ENCODE measurements at regions not wholly inside any gene's neighbourhood (a gene's known extent, or its start where the extent isn't known, plus 50 kb on each side); places are given as distances from the start of the nearest gene placed in this dataset.

- no peak for DNase-seq (ENCODE audit: low read depth in 1 of 2, low spot score in 1 of 2)
- H3K9me3 ChIP-seq: no peaks in the 10 kb centered on the region
- no peak for TF ChIP-seq EP300 (IDR thresholded peaks at IDR 0.05)
- WGBS (ENCODE audit: missing lambda C conversion rate): 8% methylated on average over 1 of the region's 1 CpG
- H3K27ac ChIP-seq: no peak overlapping the region
- POLR2A ChIA-PET: no interaction called here
- H3K4me1 ChIP-seq: no peaks in the 10 kb centered on the region
- H3K4me2 ChIP-seq: no peak overlapping the region
- no peak for FAIRE-seq
- CTCF ChIA-PET: no interaction called here
- no peak for ATAC-seq
- no peak overlapping the region for H3K4me3 ChIP-seq
Measured at GRCh38 chr4:148800336-148800885, 358.2 kb upstream of the NR3C2 start.

- FAIRE-seq: no peak
- ChIA-PET CTCF (no interaction called here), POLR2A (no interaction called here)
- no peak for TF ChIP-seq MAZ (IDR thresholded peaks at IDR 0.05; ENCODE audit: borderline replicate concordance, low read depth, low read length)
- no peak for TF ChIP-seq NPAS2 (CRISPR knock-in tag; IDR thresholded peaks at IDR 0.05; ENCODE audit: borderline replicate concordance)
- TF ChIP-seq, protein P1, sequence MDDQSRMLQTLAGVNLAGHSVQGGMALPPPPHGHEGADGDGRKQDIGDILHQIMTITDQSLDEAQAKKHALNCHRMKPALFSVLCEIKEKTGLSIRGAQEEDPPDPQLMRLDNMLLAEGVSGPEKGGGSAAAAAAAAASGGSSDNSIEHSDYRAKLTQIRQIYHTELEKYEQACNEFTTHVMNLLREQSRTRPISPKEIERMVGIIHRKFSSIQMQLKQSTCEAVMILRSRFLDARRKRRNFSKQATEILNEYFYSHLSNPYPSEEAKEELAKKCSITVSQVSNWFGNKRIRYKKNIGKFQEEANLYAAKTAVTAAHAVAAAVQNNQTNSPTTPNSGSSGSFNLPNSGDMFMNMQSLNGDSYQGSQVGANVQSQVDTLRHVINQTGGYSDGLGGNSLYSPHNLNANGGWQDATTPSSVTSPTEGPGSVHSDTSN (IDR thresholded peaks at IDR 0.05): no peak
- TF ChIP-seq HOXB13 (CRISPR knock-in tag; IDR thresholded peaks at IDR 0.05; ENCODE audit: low read depth): no peak
- TF ChIP-seq HMGXB4 (CRISPR knock-in tag; IDR thresholded peaks at IDR 0.05; ENCODE audit: borderline replicate concordance): no peak
- no peak for TF ChIP-seq EHF (CRISPR knock-in tag; IDR thresholded peaks at IDR 0.05)
- TF ChIP-seq, protein P2, sequence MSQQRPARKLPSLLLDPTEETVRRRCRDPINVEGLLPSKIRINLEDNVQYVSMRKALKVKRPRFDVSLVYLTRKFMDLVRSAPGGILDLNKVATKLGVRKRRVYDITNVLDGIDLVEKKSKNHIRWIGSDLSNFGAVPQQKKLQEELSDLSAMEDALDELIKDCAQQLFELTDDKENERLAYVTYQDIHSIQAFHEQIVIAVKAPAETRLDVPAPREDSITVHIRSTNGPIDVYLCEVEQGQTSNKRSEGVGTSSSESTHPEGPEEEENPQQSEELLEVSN (IDR thresholded peaks at IDR 0.05; ENCODE audit: borderline replicate concordance, low read depth): no peak
- no peak for TF ChIP-seq KDM5A (IDR thresholded peaks at IDR 0.05)
- no peak for ATAC-seq
- Histone ChIP-seq H3K4me1 (no peaks in the 10 kb centered on the region), H3K4me3 (no peak overlapping the region), H3K27ac (no peak overlapping the region), H3K4me2 (no peak overlapping the region), H3K9me3 (no peaks in the 10 kb centered on the region)
- WGBS (ENCODE audit: missing lambda C conversion rate): 33% methylated on average over 7 of the region's 7 CpGs
- no peak for DNase-seq (ENCODE audit: low read depth in 1 of 2, low spot score in 1 of 2)
Measured at GRCh38 chr4:148795156-148795864, 353.1 kb upstream of the NR3C2 start.

DNA sequence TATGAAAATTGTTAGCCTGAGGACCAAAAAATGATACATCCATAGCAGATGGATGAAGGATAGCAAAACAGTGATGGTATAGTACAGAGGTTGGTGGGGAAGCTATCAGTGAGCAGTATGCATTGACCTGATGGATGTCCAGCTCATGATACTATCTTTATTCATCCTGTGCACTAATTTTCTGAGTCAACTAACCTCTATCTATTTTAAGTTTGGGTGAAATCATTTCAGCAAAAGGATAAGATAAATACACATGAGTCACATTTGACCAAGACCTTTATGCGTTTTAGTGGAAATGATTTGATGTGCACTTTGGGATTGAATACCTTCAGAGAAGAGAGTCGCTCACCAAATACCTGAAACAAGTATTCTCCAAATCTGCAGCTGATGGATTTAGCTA is 351.0 kb upstream of the NR3C2 start:
- no peak overlapping the region for H3K4me3 ChIP-seq
- H3K27ac ChIP-seq: no peak overlapping the region
- WGBS (ENCODE audit: missing lambda C conversion rate): 15% methylated on average over 2 of the region's 2 CpGs
- TF ChIP-seq, protein P3, sequence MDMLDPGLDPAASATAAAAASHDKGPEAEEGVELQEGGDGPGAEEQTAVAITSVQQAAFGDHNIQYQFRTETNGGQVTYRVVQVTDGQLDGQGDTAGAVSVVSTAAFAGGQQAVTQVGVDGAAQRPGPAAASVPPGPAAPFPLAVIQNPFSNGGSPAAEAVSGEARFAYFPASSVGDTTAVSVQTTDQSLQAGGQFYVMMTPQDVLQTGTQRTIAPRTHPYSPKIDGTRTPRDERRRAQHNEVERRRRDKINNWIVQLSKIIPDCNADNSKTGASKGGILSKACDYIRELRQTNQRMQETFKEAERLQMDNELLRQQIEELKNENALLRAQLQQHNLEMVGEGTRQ (IDR thresholded peaks at IDR 0.05): no peak
- TF ChIP-seq, protein P4, sequence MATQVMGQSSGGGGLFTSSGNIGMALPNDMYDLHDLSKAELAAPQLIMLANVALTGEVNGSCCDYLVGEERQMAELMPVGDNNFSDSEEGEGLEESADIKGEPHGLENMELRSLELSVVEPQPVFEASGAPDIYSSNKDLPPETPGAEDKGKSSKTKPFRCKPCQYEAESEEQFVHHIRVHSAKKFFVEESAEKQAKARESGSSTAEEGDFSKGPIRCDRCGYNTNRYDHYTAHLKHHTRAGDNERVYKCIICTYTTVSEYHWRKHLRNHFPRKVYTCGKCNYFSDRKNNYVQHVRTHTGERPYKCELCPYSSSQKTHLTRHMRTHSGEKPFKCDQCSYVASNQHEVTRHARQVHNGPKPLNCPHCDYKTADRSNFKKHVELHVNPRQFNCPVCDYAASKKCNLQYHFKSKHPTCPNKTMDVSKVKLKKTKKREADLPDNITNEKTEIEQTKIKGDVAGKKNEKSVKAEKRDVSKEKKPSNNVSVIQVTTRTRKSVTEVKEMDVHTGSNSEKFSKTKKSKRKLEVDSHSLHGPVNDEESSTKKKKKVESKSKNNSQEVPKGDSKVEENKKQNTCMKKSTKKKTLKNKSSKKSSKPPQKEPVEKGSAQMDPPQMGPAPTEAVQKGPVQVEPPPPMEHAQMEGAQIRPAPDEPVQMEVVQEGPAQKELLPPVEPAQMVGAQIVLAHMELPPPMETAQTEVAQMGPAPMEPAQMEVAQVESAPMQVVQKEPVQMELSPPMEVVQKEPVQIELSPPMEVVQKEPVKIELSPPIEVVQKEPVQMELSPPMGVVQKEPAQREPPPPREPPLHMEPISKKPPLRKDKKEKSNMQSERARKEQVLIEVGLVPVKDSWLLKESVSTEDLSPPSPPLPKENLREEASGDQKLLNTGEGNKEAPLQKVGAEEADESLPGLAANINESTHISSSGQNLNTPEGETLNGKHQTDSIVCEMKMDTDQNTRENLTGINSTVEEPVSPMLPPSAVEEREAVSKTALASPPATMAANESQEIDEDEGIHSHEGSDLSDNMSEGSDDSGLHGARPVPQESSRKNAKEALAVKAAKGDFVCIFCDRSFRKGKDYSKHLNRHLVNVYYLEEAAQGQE (IDR thresholded peaks at IDR 0.05): no peak
- TF ChIP-seq MAX (IDR thresholded peaks at IDR 0.05): no peak
- no peaks in the 10 kb centered on the region for H3K9me3 ChIP-seq
- POLR2A ChIA-PET: no interaction called here
- DNase-seq (ENCODE audit: low read depth in 1 of 2, low spot score in 1 of 2) (no peak), FAIRE-seq (no peak), ATAC-seq (no peak)
- CTCF ChIA-PET: interaction anchor here (0.6 kb wide), 1 partner anchor 222 kb away, joined by 3 read pairs; no protein-coding TSS in a partner anchor
- H3K4me2 ChIP-seq: no peak overlapping the region
- H3K4me1 ChIP-seq: no peaks in the 10 kb centered on the region
